Brain pericyte (primary cell): ENCODE measurements at regions not wholly inside any gene's neighbourhood (a gene's known extent, or its start where the extent isn't known, plus 50 kb on each side); places are given as distances from the start of the nearest gene placed in this dataset.

Experiments used
- DNase-seq: peaks from one replicate; pipeline ENCODE4 v3.0.0-alpha.2; 2012; ENCODE audit warnings: low read depth, low spot score

DNA sequence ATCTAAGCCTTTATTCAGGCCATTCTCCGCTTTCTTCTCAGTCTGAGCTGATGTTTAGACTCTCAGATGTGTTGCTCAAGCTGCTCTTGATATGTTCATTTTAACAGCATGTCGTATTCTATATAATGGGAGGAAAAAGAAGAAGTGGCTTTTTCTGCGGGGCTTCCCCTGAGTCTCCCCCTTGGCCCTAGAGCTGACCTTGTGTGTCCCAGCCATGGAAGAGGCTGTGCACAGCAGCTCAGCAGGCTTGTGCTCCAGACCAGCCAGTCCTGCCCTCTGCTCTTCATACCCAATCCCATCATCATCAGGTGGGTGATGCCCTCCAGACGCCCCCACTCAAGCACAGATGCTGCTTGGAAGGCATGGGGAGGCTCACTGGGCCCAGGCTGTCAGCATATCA, 155.1 kb upstream of the CELF4 start:
- no peak for DNase-seq

DNA sequence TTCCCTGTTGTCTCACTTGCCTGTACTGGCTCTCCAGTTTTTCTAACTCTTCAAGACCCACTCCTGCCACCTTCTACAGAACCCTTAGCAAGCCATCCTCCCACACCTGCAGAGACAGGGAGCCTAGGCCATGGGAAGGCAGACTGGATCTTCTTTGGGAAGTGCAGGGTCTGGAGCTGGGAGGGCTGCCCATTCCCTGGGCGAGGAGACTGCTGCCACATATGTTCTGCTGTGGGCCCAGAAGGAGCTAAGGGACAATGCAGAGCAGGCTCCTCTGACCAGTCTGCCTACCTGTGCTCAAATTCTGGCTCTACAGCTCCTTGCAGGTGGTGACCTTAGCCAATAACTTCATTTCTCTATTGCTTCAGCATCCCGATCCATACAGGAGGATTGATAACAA, 152.1 kb upstream of the CELF4 start:
- DNase-seq, result no peak

DNA sequence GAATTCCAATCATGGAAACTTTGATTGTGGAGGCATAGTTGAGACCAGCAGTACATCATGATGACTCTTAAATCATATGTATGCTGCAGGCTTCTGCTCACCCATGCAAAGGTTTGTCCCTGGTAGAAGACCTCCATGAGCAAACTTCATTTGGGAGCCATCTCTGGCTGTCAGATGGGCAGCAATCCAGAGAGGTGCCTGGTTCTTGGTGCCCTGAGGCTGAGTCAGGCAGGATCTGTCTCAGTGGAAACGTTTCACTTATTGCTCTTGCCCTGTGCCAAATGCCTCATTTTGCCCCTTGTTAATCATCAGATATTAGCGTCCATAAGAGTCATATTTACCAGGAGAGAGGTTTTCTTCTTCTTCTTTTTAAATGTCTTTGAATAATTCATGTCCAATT, 151.5 kb upstream of the CELF4 start:
- DNase-seq, result no peak

DNA sequence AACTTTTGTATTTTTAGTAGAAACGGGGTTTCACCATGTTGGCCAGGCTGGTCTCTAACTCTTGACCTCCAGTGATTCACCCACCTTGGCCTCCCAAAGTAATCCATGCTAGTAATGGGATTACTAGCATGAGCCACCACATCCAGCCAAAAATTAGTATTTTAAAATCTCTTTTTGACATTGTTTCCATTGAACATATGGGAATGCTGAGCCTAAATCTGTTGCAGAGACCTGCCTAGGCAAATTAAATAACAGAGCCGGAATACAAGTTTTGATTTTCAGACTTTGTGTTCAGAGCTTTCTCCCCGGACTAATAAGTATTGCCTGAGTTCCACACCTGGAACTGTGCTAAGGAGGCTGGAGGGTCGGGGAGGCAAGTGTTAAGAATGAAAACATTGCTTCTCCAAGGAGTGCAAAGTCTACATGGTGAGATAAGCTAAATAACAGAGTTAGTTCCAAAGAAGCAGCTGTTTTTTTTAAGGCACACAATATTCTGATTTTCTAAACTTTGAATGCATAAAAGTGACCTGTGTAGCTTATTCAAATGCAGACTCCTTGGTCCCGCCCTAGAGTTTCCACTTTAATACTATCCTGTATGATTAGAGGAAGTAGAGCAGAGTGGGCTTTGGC, 150.6 kb upstream of the CELF4 start:
- DNase-seq, result no peak

DNA sequence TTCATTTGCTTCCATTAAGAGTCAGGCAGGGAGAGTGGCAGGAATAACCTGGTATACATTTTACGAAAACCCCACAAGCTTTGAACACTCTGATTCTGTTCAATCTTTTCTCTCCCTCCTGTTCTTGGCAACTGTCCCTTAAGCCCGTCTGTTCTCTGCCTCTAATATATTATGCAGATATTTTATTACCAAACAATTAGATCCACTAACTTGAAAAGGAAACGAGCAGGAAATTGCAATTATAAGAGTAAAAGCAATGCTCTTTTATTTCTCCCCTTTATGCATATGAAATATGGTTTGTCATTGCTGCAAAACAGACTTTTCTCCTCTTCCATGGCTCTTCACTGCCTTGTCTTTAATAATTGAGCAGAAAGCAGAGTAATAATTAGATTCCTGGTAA, 149.1 kb upstream of the CELF4 start:
- no peak for DNase-seq

DNA sequence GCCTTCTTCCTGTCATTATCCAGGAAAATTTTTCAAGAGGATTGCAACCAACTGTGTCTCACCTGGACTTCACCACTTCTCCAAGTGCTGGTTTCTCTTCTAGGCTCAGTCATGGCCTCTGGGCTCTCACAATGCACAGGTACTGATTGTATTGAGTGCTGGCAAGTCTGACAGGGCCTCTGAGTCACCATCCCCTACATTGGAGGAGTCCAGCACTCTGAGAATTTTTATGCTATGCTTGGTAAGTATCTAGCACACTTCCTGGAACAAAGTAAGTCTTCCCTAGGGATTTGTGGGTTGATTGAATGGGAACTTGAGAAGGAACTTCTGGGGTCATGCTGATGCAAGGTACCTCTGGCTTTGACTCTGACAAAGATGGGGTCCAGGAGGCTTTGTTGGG, 147.2 kb upstream of the CELF4 start:
- DNase-seq, result no peak

DNA sequence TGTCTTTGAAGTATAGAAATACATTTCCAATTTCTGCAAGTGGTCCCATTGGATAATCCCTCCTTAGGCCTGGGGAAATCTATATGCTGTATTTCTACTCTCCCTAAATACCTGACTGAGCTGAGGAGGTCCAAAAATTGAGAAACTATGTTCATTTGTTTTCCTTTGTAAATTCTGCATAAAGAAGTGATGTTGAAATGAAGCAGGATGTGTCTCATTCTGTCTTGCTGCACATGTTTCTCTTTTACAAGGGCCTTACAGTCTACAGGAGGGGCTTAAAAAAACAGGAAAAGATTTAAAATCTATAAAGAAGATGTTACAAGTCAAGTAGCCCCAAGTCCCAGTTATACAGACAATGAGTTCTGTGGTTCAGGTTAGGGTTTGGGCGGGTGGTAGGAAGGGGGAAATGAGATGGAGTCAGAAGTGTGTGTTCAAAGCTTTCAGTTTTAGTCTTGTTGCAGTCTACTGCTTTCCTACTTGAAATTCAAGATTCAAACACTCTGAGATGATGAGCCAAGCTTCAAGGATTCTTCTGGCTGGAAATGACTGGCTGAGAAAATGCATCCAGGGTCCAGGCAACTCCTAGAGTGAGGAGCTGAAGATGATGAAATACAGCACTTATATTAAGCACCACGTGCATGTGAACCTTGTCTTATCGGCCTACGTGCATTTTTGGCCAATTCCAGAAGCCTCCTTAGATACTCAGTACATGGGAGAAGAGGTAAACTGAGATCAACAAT, 146.3 kb upstream of the CELF4 start:
- no peak for DNase-seq

DNA sequence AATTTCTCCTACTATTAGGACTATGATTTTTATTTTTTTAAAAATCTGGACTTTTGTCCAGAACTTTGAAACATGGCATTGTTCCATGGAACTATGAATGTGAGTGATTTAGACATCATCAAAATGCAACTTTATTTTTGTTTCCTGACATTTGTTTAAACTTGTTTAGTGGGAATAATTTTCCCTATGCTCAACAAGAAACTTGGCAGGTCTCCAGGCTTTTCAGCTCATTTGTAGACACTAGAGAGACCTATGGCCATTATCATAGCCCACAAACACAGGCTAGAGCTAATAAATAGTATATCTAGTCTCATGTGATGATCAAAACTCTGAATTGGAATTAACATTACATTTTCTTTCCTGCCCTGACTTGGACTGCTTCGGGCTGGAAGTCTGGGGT, 145.1 kb upstream of the CELF4 start:
- DNase-seq, result no peak

DNA sequence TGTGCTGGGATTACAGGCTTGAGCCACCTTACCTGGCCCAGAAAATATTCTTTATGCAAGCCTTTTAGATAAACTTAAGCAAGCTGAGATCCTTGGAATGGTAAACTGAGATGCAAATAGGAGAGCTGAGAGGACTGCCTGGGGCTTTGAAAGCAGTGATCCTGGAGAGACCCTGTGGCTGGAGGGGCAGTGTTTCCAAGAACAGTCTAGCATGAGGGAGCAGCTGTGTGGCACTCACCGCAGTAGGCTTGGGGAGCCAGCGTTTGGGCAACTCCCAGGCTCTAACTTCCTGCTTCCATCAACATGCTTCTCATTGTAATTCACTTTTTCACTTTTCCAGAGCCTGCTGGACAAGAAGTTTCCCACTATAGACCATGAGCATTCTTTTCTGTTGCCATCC, 144.1 kb upstream of the CELF4 start:
- DNase-seq, result no peak

DNA sequence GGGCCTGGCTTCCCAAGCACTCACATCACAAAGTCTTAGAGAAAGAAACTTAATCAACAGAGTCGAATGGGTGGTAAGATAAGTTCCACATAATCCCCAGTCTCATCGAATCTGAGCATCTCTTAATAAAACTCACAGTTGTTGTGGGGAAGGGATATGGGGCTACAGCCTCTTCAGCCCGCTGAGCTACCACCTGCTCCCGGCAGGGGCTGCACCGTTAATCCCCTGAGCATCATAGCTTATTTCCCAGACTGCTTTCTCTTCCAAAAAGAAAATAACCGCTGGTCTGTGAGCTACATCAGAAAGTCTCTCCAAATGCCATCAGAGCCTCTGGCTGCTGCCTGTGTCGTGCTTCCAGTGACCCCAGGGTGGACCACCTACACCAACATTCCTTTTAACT, 139.4 kb upstream of the CELF4 start:
- DNase-seq, result no peak

DNA sequence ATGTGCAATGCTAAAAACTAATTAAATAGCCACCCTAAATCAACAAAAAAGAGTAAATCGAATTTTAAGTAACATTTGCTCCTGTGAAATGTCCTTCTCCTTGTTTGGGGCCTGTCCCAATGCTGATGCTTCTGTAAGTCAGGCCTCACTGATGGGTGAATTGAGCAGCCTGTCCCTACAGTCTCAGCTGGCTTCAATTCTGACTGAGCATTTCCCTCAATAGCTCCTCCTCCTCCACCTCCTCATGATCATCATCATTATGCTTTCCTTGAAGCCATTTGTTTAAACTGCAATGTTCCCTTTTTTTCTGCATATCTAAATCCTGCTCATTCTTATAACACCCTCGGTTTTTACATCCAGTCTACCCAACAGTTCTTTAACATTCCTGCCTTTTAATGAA, 137.2 kb upstream of the CELF4 start:
- DNase-seq, result no peak

DNA sequence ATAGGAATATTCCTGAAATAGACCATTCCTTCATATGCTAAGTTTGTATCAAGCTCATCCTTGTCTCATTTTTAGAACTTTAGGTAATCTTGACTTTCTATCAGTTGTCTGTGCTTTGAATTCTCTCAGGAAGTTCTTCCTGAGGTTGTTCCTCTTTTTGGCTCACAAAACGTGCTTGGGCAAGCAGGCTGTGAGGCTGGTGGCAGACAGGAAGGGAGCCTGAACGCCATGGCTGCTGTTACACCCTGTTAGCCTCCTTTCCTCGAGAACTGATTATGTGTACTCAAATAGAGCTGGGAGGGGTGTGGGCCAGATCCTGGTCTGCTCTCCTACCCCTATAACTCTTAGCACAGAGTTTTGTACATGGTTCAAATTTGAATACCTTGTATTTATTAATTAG, 136.4 kb upstream of the CELF4 start:
- DNase-seq, result no peak

DNA sequence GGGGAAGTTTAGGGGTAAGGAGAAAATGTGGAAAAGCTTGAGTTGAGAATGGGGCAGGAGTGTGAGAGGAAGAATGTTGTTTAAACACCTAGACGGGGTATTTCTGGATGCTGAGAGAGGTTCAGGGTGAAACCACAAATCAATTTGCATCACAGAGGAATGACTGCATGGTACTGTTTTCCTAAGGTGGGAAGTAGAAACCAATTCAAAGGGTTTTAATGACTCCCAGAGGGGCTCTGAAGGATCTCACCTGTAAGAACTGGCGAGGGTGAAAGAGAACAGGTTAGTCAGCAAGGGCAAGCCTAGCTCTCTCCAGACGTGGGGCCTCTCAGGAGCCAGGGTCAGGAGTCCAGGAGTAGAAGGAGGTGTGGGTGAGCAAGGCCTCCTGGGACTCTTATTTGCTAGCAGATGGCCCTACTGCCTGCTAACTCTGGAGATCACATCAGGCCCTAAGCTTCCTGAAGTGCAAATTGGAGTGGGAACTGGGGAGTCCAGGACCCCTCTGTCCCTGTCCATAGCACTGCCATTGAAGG, 133.0 kb upstream of the CELF4 start:
- DNase-seq, result no peak

DNA sequence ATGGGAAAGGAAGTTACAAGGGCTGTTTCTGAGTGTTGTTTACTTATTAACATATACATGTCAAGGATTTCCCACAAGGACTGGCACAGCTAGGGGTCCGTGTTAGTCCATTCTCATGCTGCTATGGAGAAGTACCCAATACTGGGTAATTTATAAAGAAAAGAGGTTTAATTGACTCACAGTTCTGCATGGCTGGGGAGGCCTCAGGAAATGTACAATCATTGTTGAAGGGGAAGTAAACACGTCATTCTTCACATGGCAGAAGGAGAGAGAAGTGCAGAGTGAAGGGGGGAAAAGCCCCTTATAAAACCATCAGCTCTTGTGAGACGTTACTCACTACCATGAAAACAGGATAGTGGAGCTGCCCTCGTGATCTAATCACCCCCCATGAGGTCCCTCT, 128.9 kb upstream of the CELF4 start:
- no peak for DNase-seq

DNA sequence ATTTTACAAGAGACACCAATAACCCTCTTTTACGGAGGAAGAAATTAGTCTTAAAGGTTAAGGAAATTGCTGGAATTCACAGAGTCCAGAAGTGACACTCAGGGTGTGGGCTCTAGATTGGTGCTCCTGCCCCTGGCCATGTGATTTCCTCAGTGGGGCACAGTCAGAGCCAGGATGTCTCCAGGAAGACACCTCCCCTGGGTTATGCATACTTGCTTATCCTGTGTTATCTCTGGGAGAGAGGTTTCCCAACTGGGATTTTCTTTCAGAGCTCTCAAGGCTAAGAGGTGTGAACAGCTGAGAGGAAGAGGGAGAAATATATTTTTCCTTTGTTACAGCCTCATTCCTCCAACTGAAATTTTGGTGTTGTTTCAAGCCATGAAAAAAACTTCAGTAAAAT, 125.6 kb upstream of the CELF4 start:
- no peak for DNase-seq

DNA sequence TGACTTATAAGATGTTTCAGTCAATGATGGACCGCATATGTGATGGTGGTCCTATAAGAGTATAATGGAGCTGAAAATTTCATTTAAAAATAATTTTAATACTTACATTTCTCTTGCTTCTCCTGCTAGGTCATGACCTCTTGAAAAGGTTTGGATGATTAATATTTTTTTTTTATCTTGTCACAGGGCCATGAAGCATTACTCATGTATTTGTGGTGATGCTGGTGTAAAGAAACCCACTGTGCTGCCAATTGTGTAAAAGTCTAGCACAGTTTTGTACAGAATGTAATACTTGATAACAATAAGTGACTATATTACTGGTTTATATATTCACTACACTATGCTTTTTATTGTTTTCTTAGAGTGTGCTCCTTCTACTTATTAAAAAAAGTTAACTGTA, 124.2 kb upstream of the CELF4 start:
- no peak for DNase-seq

DNA sequence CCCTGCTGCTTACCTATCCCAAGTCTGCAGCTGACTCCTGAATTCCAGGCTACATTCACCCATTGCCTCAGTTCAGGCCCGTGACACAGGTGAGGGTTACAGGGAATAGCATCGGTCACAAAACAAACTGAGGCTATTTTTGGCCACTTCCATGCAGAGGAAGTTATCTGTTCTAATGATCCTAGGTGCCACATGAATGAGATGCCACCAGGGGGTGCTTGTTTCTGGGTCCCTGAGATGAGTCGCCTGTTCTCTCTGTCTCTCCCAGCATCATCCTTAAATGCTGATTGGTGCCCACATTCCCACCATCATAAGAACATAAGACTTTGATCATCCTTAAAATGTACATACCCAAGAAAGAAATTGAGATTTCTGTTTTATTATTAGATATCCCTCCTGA, 119.0 kb upstream of the CELF4 start:
- DNase-seq, result no peak

DNA sequence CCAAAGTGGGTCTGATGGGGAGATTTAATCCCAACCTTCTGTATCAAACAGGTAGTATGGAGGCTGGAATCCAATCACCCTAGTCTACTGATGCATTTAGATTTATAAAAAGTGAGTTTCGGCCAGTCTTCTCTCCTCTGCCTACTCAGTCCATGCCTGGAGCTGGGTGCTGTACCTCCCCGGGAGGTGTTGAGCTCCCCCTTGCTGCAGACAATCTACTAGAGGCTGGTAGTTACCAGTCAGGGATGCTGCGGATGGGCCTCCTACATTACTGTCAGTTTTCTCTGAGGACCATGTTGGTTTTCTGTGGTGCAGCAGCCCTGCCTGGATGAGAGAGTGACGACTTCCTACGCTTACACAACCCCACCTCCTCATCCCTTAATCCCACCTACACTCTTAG, 118.6 kb upstream of the CELF4 start:
- DNase-seq, result no peak

DNA sequence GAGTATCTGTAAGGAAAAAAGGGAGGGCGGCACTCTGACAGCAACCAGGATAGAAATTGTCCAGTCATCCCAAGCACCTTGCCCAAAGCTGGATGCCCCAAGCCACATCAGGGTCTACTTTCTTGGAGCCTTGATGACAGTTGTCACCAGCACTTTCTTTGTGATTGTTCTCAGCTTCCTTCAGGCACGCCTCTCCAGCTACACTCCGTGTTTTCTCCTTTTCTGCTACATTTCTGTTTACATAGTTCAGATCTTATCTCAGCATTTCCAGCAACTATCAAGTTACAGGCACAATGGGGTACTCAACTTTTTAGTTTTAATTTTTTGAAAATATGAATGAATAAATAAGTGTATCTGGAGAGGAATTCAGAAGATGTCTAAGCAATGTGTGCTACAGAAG, 115.3 kb upstream of the CELF4 start:
- DNase-seq, result no peak

DNA sequence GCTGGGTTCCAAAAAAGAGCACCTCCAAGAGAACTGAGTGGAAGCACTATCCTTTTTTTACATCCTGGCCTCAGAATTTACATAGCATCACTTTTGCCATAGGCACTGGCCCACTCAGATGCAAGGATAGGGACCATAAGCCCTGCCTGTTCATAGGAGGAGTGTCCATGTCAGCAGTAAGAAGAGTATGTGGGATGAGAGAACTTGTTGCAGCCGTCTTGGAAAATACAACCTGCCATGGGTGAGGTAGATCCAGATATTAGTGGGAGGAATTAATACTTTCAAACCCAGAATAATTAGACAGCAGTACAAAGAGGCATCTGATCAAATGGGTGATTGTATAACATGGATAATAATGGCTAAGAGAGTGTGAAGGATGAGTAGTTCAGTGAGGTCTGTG, 110.7 kb upstream of the CELF4 start:
- no peak for DNase-seq

DNA sequence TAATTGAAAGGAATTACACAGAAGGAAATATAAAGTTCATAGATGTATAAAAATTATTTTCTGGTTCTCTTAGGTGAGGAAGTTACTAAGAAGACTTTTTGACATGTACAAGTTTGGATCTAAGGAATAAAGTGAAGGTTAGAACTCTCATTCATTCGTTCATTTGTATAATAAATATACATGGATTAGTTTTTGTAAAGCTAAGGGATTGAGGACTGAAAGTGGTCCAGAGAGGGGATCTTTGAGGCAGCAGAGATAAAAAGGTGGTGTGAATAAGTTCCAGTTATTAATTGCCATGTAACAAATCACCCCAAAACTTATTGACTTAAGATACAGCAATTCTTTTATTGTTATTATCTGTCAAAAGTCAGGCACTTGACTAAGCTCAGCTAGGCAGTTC, 110.1 kb upstream of the CELF4 start:
- no peak for DNase-seq

DNA sequence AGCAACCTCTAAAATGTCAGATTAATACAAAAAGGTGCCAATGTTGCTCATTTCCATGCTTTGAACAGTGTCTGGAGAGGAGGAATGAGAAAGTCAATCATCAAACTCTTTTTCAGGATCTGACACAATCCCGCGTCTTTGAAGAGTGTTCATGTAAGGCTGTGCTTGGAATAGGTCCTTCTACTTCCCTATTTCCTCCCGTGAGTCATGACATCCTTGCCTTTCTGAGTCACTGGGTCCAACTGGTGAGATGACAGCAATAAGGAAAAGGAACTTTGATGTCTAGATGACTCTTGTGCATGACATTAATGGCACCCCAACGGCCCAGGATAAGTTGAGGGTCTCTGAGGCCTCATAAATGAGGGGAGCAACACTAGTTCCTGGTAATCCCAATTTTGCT, 109.0 kb upstream of the CELF4 start:
- DNase-seq, result no peak

DNA sequence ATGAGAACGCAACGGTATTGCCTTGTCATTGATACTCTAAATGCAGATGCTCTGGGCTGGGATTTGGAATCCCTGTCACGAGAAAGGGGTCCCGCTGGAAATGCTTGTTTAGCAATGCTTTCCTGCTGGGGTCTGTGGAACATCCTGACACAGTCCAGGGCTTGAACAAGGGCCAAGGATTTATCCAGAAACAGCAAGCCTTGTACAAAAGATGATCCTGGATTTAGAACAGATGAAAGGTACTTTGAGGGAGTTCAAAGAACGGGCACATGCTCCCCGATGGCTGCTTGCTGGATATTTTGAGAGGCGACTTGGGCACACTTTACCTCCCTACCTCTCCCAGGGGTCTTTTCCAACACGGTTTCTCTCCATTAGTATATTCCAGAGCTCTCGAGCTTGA, 108.1 kb upstream of the CELF4 start:
- DNase-seq, result no peak
